ENCODE measurements at regions not wholly inside any gene's neighbourhood (a gene's known extent, or its start where the extent isn't known, plus 50 kb on each side); places are given as distances from the start of the nearest gene placed in this dataset.

GRCh38 chr3:28575746-28576613, 227.4 kb upstream of the AZI2 start:
- peak overlapping the region; percentile 52 for H3K23ac ChIP-seq (ENCODE audit: low read length)
- no peak overlapping the region for H3K27ac ChIP-seq (ENCODE audit: low read depth, low read length)
- no peaks in the 10 kb centered on the region for H3K79me1 ChIP-seq (ENCODE audit: low read length)
- peak overlapping the region; percentile 90 for H3K56ac ChIP-seq (ENCODE audit: low read length)
- no peak overlapping the region for H4K5ac ChIP-seq (ENCODE audit: low read length)
- no peaks in the 10 kb centered on the region for H3K36me3 ChIP-seq (ENCODE audit: control insufficient read depth, insufficient read depth, low read length)
- H3K4me1 ChIP-seq (ENCODE audit: control insufficient read depth, low read depth, low read length): peaks cover 4% of the 10 kb centered on the region
- H2BK15ac ChIP-seq (replicated peaks; ENCODE audit: low read depth): no peak overlapping the region
- H2BK5ac ChIP-seq (ENCODE audit: low read length): no peak overlapping the region
- H3K4ac ChIP-seq (ENCODE audit: low read depth, low read length): no peak overlapping the region
- H3K18ac ChIP-seq (ENCODE audit: low read length): no peak overlapping the region
- H4K8ac ChIP-seq (ENCODE audit: low read depth, low read length): no peak overlapping the region
- H2AK5ac ChIP-seq (ENCODE audit: low read length): no peak overlapping the region
- no peak overlapping the region for H2BK120ac ChIP-seq (ENCODE audit: low read depth, low read length)
- no peaks in the 10 kb centered on the region for H3K79me2 ChIP-seq (ENCODE audit: control insufficient read depth, insufficient read depth, low read length)
- H3K9ac ChIP-seq (ENCODE audit: low read length): peak overlapping the region; percentile 64
- H3K27me3 ChIP-seq (ENCODE audit: insufficient read depth, low read length, poor library complexity): no peaks in the 10 kb centered on the region
- DNase-seq: peak; percentile 80
- no CpG with 5 or more reads among the region's 75 CpGs for WGBS (ENCODE audit: extremely low coverage, insufficient coverage, low lambda C conversion rate)
- peak overlapping the region; percentile 92 for H3K4me2 ChIP-seq (ENCODE audit: low read length)
- H3K4me3 ChIP-seq (ENCODE audit: low read length): peak overlapping the region; percentile 59

GRCh38 chr3:28576614-28577200, 228.1 kb upstream of the AZI2 start:
- Histone ChIP-seq H4K8ac (ENCODE audit: low read depth, low read length) (no peak overlapping the region), H3K56ac (ENCODE audit: low read length) (peak overlapping the region; percentile 84), H3K4me2 (ENCODE audit: low read length) (peak overlapping the region; percentile 92), H3K36me3 (ENCODE audit: control insufficient read depth, insufficient read depth, low read length) (no peaks in the 10 kb centered on the region), H2BK120ac (ENCODE audit: low read depth, low read length) (no peak overlapping the region), H2AK5ac (ENCODE audit: low read length) (no peak overlapping the region), H3K4me3 (ENCODE audit: low read length) (peak overlapping the region; percentile 50), H3K23ac (ENCODE audit: low read length) (peak overlapping the region; percentile 52), H3K18ac (ENCODE audit: low read length) (no peak overlapping the region), H3K27ac (ENCODE audit: low read depth, low read length) (no peak overlapping the region), H3K9ac (ENCODE audit: low read length) (peak overlapping the region; percentile 52), H3K79me2 (ENCODE audit: control insufficient read depth, insufficient read depth, low read length) (no peaks in the 10 kb centered on the region), H3K27me3 (ENCODE audit: insufficient read depth, low read length, poor library complexity) (no peaks in the 10 kb centered on the region), H2BK5ac (ENCODE audit: low read length) (no peak overlapping the region), H3K4me1 (ENCODE audit: control insufficient read depth, low read depth, low read length) (peaks cover 4% of the 10 kb centered on the region), H4K5ac (ENCODE audit: low read length) (no peak overlapping the region), H3K4ac (ENCODE audit: low read depth, low read length) (no peak overlapping the region), H2BK15ac (replicated peaks; ENCODE audit: low read depth) (no peak overlapping the region), H3K79me1 (ENCODE audit: low read length) (no peaks in the 10 kb centered on the region)
- DNase-seq: peak; percentile 47
- no CpG with 5 or more reads among the region's 8 CpGs for WGBS (ENCODE audit: extremely low coverage, insufficient coverage, low lambda C conversion rate)

- no peaks in the 10 kb centered on the region for H3K27me3 ChIP-seq (ENCODE audit: insufficient read depth, low read length, poor library complexity)
- no peaks in the 10 kb centered on the region for H3K79me2 ChIP-seq (ENCODE audit: control insufficient read depth, insufficient read depth, low read length)
- H2BK120ac ChIP-seq (ENCODE audit: low read depth, low read length): no peak overlapping the region
- no peaks in the 10 kb centered on the region for H3K79me1 ChIP-seq (ENCODE audit: low read length)
- no peak overlapping the region for H3K4ac ChIP-seq (ENCODE audit: low read depth, low read length)
- H3K18ac ChIP-seq (ENCODE audit: low read length): no peak overlapping the region
- H2BK15ac ChIP-seq (replicated peaks; ENCODE audit: low read depth): no peak overlapping the region
- H4K8ac ChIP-seq (ENCODE audit: low read depth, low read length): no peak overlapping the region
- no peak overlapping the region for H3K27ac ChIP-seq (ENCODE audit: low read depth, low read length)
- H2BK5ac ChIP-seq (ENCODE audit: low read length): no peak overlapping the region
- no peaks in the 10 kb centered on the region for H3K36me3 ChIP-seq (ENCODE audit: control insufficient read depth, insufficient read depth, low read length)
- H3K4me2 ChIP-seq (ENCODE audit: low read length): no peak overlapping the region
- no peak overlapping the region for H3K9ac ChIP-seq (ENCODE audit: low read length)
- no CpG with 5 or more reads among the region's 3 CpGs for WGBS (ENCODE audit: extremely low coverage, insufficient coverage, low lambda C conversion rate)
- H2AK5ac ChIP-seq (ENCODE audit: low read length): no peak overlapping the region
- peaks cover 4% of the 10 kb centered on the region for H3K4me1 ChIP-seq (ENCODE audit: control insufficient read depth, low read depth, low read length)
- no peak for DNase-seq
- no peak overlapping the region for H4K5ac ChIP-seq (ENCODE audit: low read length)
- no peak overlapping the region for H3K23ac ChIP-seq (ENCODE audit: low read length)
- H3K4me3 ChIP-seq (ENCODE audit: low read length): no peak overlapping the region
- no peak overlapping the region for H3K56ac ChIP-seq (ENCODE audit: low read length)
Measured at GRCh38 chr3:28577941-28578500, 229.4 kb upstream of the AZI2 start.

- H3K4me3 ChIP-seq (ENCODE audit: low read length): no peak overlapping the region
- no peak overlapping the region for H2BK5ac ChIP-seq (ENCODE audit: low read length)
- no peak overlapping the region for H3K18ac ChIP-seq (ENCODE audit: low read length)
- H2AK5ac ChIP-seq (ENCODE audit: low read length): no peak overlapping the region
- H3K36me3 ChIP-seq (ENCODE audit: control insufficient read depth, insufficient read depth, low read length): no peaks in the 10 kb centered on the region
- H3K79me2 ChIP-seq (ENCODE audit: control insufficient read depth, insufficient read depth, low read length): no peaks in the 10 kb centered on the region
- no peak overlapping the region for H3K9ac ChIP-seq (ENCODE audit: low read length)
- no peak overlapping the region for H3K23ac ChIP-seq (ENCODE audit: low read length)
- no peak overlapping the region for H3K4ac ChIP-seq (ENCODE audit: low read depth, low read length)
- no peak overlapping the region for H3K56ac ChIP-seq (ENCODE audit: low read length)
- no peak overlapping the region for H4K5ac ChIP-seq (ENCODE audit: low read length)
- no peak overlapping the region for H2BK120ac ChIP-seq (ENCODE audit: low read depth, low read length)
- no peak for DNase-seq
- peaks cover 2% of the 10 kb centered on the region for H3K4me1 ChIP-seq (ENCODE audit: control insufficient read depth, low read depth, low read length)
- no peaks in the 10 kb centered on the region for H3K79me1 ChIP-seq (ENCODE audit: low read length)
- no peak overlapping the region for H2BK15ac ChIP-seq (replicated peaks; ENCODE audit: low read depth)
- H4K8ac ChIP-seq (ENCODE audit: low read depth, low read length): no peak overlapping the region
- no peak overlapping the region for H3K4me2 ChIP-seq (ENCODE audit: low read length)
- H3K27me3 ChIP-seq (ENCODE audit: insufficient read depth, low read length, poor library complexity): no peaks in the 10 kb centered on the region
- no peak overlapping the region for H3K27ac ChIP-seq (ENCODE audit: low read depth, low read length)
Measured at GRCh38 chr3:28586325-28586724, 237.7 kb upstream of the AZI2 start.

- no CpG with 5 or more reads among the region's 3 CpGs for WGBS (ENCODE audit: extremely low coverage, insufficient coverage, low lambda C conversion rate)
- no peak overlapping the region for H3K4me3 ChIP-seq (ENCODE audit: low read length)
- no peak overlapping the region for H3K56ac ChIP-seq (ENCODE audit: low read length)
- H4K5ac ChIP-seq (ENCODE audit: low read length): no peak overlapping the region
- no peak for DNase-seq
- no peak overlapping the region for H2BK5ac ChIP-seq (ENCODE audit: low read length)
- no peak overlapping the region for H4K8ac ChIP-seq (ENCODE audit: low read depth, low read length)
- no peaks in the 10 kb centered on the region for H3K36me3 ChIP-seq (ENCODE audit: control insufficient read depth, insufficient read depth, low read length)
- H3K27me3 ChIP-seq (ENCODE audit: insufficient read depth, low read length, poor library complexity): no peaks in the 10 kb centered on the region
- H3K79me2 ChIP-seq (ENCODE audit: control insufficient read depth, insufficient read depth, low read length): no peaks in the 10 kb centered on the region
- H3K23ac ChIP-seq (ENCODE audit: low read length): no peak overlapping the region
- no peak overlapping the region for H2AK5ac ChIP-seq (ENCODE audit: low read length)
- no peak overlapping the region for H3K18ac ChIP-seq (ENCODE audit: low read length)
- H3K79me1 ChIP-seq (ENCODE audit: low read length): no peaks in the 10 kb centered on the region
- H2BK120ac ChIP-seq (ENCODE audit: low read depth, low read length): no peak overlapping the region
- H3K9ac ChIP-seq (ENCODE audit: low read length): no peak overlapping the region
- H3K4me2 ChIP-seq (ENCODE audit: low read length): no peak overlapping the region
- no peak overlapping the region for H3K27ac ChIP-seq (ENCODE audit: low read depth, low read length)
- no peak overlapping the region for H3K4ac ChIP-seq (ENCODE audit: low read depth, low read length)
- H3K4me1 ChIP-seq (ENCODE audit: control insufficient read depth, low read depth, low read length): peaks cover 2% of the 10 kb centered on the region
- no peak overlapping the region for H2BK15ac ChIP-seq (replicated peaks; ENCODE audit: low read depth)
Measured at GRCh38 chr3:28587723-28588122, 239.1 kb upstream of the AZI2 start.

Data from mesendoderm (in vitro differentiated cells).